NCI-H748 (cell line): ENCODE measurements at regions not wholly inside any gene's neighbourhood (a gene's known extent, or its start where the extent isn't known, plus 50 kb on each side); places are given as distances from the start of the nearest gene placed in this dataset.

ENCODE experiments used
- DNase-seq: peaks from one replicate; lab custom pipeline; 2025; ENCODE audit not compliant: unreplicated experiment; lab: John Stamatoyannopoulos, UW

GRCh38 chr12:113620437-113620976, 148.8 kb upstream of the LHX5 start:
- DNase-seq: no peak

DNA sequence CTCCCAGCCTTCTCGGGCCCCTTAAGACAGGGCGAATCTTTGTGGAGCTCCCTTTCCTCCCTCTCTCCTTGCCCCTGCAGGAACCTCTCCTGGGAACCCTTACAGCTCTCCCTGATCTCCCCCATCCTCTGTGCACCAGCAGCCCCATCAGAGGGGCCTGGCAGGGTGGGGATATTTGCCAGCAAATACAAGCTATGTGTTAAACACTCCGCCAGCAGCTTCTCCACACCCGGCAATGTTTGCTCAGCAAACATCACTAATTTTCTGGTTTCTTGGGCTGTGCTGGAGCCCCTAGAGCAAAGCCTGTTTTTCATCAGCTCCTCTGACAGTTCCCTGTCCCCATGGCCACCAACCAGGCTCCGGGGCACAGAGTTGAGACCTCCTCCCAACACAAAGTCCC, 147.5 kb upstream of the LHX5 start:
- DNase-seq: peak; percentile 91

DNA sequence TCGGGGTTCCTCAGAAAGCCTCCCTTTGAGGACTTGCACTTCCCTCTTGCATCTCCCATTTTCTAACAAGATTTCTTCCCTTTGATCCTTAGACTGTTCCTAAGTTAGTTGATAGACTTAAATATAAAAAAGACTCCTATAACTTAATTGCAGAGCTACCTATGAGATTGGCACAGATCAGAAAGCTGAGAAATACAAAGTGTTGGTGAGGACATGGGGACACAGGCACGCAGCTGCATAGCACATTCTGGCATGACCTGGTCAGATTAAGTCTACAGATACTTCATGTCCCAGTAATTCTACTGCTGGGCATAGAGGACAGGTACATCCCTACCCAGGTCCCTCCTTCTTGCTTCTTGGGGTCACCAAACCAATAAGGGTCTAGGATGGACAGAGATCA, 141.7 kb upstream of the LHX5 start:
- DNase-seq: no peak

DNA sequence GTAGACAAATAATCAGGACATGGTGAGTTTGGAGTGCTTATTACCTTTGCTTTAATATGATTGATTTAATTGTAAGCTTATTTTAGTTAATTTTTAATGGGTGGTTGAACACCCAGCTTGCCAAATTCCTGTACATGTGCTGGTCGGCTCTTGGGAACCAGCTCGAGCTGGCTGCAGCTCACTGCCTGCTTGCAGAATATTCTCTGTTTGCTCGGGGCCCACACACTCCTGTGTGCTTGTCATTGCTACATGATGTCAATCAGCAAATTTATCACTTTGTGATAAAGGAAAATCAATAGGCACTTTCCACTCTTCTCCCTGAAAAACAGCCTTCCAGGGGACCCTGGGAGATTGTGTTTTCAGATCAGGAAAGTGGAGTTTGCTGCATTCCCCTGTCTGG, 141.1 kb upstream of the LHX5 start:
- no peak for DNase-seq

DNA sequence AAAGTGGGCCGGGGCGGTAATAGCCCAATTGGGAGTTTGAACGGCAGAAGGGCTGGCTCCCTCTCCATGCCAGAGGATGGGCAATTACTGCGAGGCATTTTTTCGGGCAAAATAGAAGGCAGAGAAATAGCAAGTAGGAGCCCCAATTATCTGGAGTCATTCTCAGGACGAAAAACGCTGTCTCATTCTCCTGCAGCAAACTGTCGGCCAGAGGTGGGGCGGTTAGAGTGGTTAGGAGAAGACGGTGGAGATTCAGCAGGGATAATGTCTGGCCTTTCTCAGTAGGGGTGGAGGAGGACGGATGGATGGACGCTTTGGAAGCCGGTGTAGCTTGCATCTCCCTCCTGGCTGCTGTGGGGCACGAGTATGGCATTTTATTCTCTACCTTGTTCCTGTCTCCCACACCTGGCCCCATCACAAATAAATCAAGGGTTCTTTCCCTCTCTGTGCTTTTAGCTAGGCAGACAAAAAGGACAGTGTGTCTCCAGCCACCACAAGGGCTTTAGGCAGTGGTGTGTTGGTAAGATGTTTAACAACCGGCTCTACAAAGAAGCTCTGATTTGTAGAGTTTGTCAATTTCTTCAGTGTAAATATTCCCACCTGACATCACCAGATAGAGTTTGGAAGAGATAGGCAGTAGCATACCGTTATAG, 140.5 kb upstream of the LHX5 start:
- DNase-seq: no peak

DNA sequence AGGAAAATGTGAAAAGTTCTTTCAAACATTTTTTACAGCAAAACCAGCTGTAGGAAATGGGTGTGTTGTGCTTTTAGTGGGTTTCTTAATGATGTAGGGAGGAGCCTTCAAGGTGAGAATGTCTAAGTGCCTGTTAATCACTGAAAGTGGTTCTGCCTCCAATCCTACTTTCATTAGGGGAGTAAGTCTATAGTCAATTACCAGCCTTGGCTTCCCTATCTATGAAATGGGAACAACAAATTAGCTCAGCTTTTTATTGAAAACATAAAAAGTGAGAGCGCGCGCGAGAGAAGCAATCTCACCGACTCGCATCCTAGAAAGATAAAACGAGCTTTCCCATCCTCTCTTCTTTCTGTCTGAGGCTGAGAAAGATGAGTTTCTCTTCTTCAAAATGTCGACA, 140.0 kb upstream of the LHX5 start:
- no peak for DNase-seq

DNA sequence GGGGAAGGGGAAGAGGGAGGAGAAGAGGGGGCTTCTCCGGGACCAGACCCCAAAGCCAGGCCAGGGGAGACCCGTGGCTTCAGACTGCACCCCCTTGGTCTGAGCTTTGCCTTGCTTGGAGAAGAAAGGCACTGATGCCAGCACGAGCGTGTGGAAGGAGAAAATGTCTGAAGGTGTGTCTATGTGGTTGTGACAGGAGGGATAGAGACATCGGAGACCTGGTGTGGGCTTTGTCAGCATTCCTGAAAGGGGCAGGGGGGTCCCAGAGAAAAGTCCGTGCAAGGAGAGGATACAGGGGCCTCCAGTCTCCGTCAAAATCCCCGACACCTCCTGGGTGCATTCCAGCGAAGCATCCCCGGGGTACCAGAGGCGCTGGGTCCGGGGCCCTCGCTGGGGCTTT, 139.0 kb upstream of the LHX5 start:
- DNase-seq: no peak

DNA sequence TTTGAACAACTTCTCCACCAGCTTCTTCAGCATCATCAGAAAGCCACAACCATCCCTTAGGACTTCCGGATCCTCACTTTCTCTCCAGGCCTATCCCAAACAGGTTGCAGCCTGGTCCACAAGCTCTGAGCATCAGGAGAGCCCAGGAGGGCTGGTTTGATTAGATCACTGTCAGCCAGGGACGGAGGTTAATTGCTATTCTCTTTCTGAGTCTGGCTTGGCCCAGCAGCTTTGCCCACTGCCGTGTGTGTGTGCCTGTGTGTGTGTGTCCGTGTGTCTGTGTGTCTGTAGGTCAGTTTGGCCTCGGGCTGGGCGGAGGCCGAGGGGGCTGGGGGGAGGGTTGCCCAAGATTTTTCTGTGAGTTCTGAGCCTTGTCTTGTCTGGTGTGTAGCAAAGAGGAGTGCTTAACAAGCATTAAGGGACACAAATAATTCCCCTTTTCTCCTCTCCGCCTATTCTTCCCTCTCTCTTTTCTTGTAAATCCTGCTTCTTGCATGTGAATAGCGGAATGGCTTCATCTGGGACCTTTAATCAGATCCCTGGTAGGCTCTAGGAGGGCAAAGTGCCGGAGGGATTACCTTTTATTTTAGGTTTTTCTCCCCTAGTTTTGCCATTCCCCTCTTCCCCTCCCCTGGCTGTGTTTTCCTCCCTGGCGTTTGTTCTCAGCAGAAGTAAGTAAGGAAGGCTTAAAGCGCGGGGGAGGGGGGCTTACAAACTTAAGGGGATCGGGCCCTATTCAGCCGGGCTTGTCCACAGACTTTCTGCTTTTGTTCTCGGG, 138.2 kb upstream of the LHX5 start:
- DNase-seq: no peak

- no peak for DNase-seq
Observed at GRCh38 chr12:113604666-113605065, 133.0 kb upstream of the LHX5 start.

GRCh38 chr12:113601656-113602263, 130.1 kb upstream of the LHX5 start:
- DNase-seq: no peak

DNA sequence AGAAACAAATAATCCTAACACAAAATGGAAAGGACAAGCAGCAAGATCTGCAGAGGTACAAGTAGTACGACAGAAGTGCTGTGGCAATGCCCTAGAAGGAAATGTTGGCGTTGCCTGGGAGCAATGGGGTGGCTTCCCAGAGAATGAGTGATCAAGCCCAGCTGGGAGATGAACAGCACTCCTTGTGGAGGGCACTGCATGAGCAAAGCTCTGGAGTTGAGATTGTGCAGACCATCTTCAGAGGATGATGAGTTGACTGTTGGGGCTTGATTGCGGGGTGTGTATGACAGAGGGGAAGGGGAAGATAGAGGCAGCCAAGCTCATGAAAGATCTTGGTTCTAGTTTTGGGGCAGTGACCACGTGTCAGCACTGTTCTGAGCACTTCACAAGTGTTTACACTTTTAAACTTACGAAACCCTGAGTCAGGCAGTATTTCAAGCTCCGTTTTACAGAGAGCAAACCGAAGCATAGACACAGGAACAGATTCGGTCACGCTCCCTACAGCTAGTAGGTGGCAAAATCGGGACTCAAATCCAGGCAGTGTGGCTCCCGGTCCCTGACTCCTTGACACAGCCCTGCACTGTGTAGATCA, 127.2 kb upstream of the LHX5 start:
- no peak for DNase-seq

- no peak for DNase-seq
Observed at GRCh38 chr12:113594967-113595366, 123.3 kb upstream of the LHX5 start.

DNA sequence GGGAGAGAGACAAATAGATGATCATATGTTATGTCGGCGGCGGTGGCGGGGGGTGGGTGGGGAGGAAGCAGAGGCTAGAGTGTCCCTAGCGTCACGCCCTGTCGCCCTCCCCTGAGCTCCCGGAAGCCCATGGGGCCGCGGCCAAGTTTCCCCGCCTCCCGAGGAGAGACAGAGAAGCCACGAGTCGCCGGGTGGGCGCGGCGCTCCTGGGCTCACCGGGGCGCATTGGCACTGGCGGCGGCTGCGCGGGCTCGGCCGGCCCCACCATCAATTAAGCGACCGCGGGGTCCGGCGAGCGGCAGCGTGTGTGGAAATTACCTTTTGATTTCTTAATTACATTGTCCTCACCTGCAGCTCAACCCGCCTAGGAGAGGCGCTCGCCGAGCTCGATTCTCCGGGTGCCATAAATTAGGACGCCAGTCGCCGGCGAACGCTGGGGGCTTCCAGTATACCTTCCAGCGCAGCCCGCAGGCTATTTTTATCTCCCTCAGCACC, 119.9 kb upstream of the LHX5 start:
- DNase-seq: peak; percentile 85

GRCh38 chr12:113589437-113589836, 117.8 kb upstream of the LHX5 start:
- no peak for DNase-seq

GRCh38 chr12:113587720-113588119, 116.0 kb upstream of the LHX5 start:
- DNase-seq: no peak

DNA sequence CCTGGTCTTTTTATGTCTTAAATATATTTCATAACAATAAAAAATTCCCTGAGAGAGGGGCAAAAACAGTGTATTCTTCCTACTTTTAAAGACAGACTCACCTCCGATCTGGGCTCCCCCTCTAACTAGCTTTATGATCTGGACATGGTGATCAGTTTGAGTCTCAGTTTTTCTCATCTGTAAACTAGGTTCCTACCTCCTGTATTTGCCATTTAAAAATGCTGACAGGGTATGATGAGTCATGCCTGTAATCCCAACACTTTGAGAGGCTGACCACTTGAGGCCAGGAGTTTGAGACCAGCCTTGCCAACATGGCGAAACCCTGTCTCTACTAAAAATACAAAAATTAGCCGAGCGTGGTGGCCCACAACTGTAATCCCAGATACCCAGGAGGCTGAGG, 114.8 kb upstream of the LHX5 start:
- no peak for DNase-seq

- DNase-seq: peak; percentile 56
Observed at GRCh38 chr12:113582521-113583218, 111.0 kb upstream of the LHX5 start.

DNA sequence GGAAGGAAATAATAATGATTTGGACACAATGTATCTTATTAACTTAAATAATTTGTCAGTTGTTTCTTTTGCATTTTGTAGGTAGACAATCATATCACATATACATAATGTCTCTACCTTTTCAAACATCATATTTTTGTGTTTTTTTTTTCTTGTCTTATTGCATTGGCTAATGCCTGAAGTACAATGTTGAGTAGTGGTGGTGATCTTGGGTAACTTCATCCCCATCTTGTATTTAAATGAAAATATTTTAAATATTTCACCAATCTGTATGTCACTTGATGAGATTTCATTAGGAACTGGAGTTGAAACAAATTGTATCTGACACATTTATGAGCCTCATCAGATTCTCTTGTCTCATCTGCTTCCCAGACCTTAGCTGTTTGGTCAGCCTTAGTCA, 109.7 kb upstream of the LHX5 start:
- DNase-seq: no peak

GRCh38 chr12:113580437-113580836, 108.8 kb upstream of the LHX5 start:
- no peak for DNase-seq

DNA sequence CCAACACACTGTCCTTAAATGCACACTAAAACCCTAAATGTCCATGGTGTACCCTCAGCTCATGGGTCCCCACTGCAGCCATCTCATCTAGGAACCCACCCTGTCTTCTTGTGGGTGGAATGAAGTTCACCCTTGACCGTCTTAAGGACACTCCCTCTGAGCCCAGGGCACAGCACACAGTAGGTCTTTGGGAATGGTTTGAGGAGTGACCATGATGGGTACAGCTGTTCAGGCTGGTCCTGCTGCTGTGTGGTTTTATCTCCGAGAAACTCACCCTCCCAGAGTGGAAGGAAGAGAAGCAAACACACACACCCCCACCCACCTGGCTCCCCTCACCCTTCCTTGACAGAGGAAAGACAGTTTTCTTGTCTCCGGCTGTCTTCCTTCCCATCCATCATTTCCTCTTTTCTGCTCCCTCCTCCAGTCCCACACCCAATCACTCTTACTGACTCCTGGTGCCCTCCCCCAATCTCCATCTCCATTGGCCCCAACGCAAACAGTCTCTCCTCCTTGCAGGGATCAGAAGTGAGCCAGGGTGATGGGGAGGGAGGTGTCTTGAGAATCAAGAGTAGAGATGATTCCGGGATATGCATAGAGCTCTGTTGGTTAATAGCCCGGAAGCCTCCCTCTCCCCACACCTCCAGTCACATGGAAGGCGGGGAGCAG, 105.9 kb upstream of the LHX5 start:
- DNase-seq: no peak
